Mesenchymal stem cell (in vitro differentiated cells and primary cell): ENCODE measurements at regions not wholly inside any gene's neighbourhood (a gene's known extent, or its start where the extent isn't known, plus 50 kb on each side); places are given as distances from the start of the nearest gene placed in this dataset.

Experiments
- DNase-seq: peaks from one replicate; pipeline ENCODE4 v3.0.0-alpha.2; 2013
- H2AFZ ChIP-seq: one replicate; pipeline ENCODE4 v1.6.1; 2013; ENCODE audit warnings: low read depth, mild to moderate bottlenecking, control low read depth, inconsistent platforms, low read length, moderate library complexity
- H2AK5ac ChIP-seq: 2 replicates; pipeline ENCODE4 v1.6.1; 2013; ENCODE audit warnings: low read length, moderate library complexity, mild to moderate bottlenecking, inconsistent platforms; ENCODE audit not compliant: severe bottlenecking
- H2BK120ac ChIP-seq: one replicate; pipeline ENCODE4 v1.6.1; 2013; ENCODE audit warnings: low read depth, mild to moderate bottlenecking, inconsistent platforms, low read length, moderate library complexity
- H2BK12ac ChIP-seq, 2 experiments: one replicate each; pipeline ENCODE4 v1.6.1; 2013; ENCODE audit warnings: inconsistent platforms in 2 of 2, low read length in 2 of 2, mild to moderate bottlenecking in 2 of 2, moderate library complexity in 2 of 2, control low read depth in 1 of 2
- H2BK15ac ChIP-seq: one replicate; pipeline ENCODE4 v1.6.1; 2013; ENCODE audit warnings: mild to moderate bottlenecking, low read depth, inconsistent platforms; ENCODE audit not compliant: poor library complexity, severe bottlenecking
- H2BK5ac ChIP-seq: 2 replicates; pipeline ENCODE4 v1.6.1; 2013; ENCODE audit warnings: low read depth, mild to moderate bottlenecking, low read length, control low read depth, inconsistent platforms; ENCODE audit not compliant: poor library complexity, severe bottlenecking
- H3K14ac ChIP-seq, 2 experiments: one replicate each; pipeline ENCODE4 v1.6.1; 2013; ENCODE audit warnings: inconsistent platforms in 2 of 2, low read length in 2 of 2, control low read depth in 1 of 2, mild to moderate bottlenecking in 1 of 2, moderate library complexity in 1 of 2
- H3K18ac ChIP-seq, 2 experiments: one replicate each; pipeline ENCODE4 v1.6.1; 2013; ENCODE audit warnings: inconsistent platforms in 2 of 2, low read length in 2 of 2, control low read depth in 1 of 2, low read depth in 1 of 2, mild to moderate bottlenecking in 1 of 2
- H3K23ac ChIP-seq, 2 experiments: one replicate each; pipeline ENCODE4 v1.6.1; 2013; ENCODE audit warnings: inconsistent platforms in 2 of 2, low read length in 2 of 2, mild to moderate bottlenecking in 2 of 2, moderate library complexity in 2 of 2, control low read depth in 1 of 2
- H3K27ac ChIP-seq: 2 replicates; pipeline ENCODE4 v1.5.1; 2013; ENCODE audit warnings: mild to moderate bottlenecking, moderate library complexity, low read length, control low read depth, inconsistent platforms; ENCODE audit not compliant: poor library complexity, severe bottlenecking
- H3K27me3 ChIP-seq, 2 experiments: 2 replicates each; pipeline versions ENCODE4 v1.6.1 to v1.7.0; 2013; ENCODE audit warnings: low read length in 2 of 2, mild to moderate bottlenecking in 2 of 2, moderate library complexity in 2 of 2, control low read depth in 1 of 2, inconsistent platforms in 1 of 2; ENCODE audit not compliant: control insufficient read depth in 1 of 2, insufficient read depth in 1 of 2
- H3K36me3 ChIP-seq, 2 experiments: 2 replicates each; pipeline versions ENCODE4 v1.6.1 to v1.7.0; 2013; ENCODE audit warnings: low read length in 2 of 2, control low read depth in 1 of 2, inconsistent platforms in 1 of 2, low read depth in 1 of 2, mild to moderate bottlenecking in 1 of 2; ENCODE audit not compliant: insufficient read depth in 2 of 2, control insufficient read depth in 1 of 2
- H3K4ac ChIP-seq, 2 experiments: one replicate each; pipeline ENCODE4 v1.6.1; 2013; ENCODE audit warnings: inconsistent platforms in 2 of 2, low read length in 2 of 2, mild to moderate bottlenecking in 2 of 2, moderate library complexity in 2 of 2, control low read depth in 1 of 2, low read depth in 1 of 2
- H3K4me1 ChIP-seq: 2 replicates; pipeline ENCODE4 v1.6.1; 2013; ENCODE audit warnings: low read depth, low read length, control low read depth; ENCODE audit not compliant: control insufficient read depth, insufficient read depth
- H3K4me2 ChIP-seq: 2 replicates; pipeline ENCODE4 v1.6.1; 2013; ENCODE audit warnings: low read length, mild to moderate bottlenecking, inconsistent platforms; ENCODE audit not compliant: poor library complexity, severe bottlenecking
- H3K4me3 ChIP-seq, 2 experiments: 2 replicates each; pipeline versions ENCODE4 v1.5.1 to v1.7.0; 2013; ENCODE audit warnings: low read length in 2 of 2, mild to moderate bottlenecking in 2 of 2, control low read depth in 1 of 2, low read depth in 1 of 2; ENCODE audit not compliant: insufficient read depth in 1 of 2
- H3K79me1 ChIP-seq: replicated peaks from 2 replicates; pipeline ENCODE4 v1.6.1; 2013; ENCODE audit warnings: mild to moderate bottlenecking, control low read depth, low read length, inconsistent platforms; ENCODE audit not compliant: poor library complexity, severe bottlenecking
- H3K9ac ChIP-seq: 2 replicates; pipeline ENCODE4 v1.7.0; 2013; ENCODE audit warnings: mild to moderate bottlenecking, low read length, moderate library complexity
- H3K9me3 ChIP-seq: 2 replicates; pipeline ENCODE4 v1.7.0; 2013; ENCODE audit warnings: mild to moderate bottlenecking, low read length; ENCODE audit not compliant: control insufficient read depth
- H4K8ac ChIP-seq: one replicate; pipeline ENCODE4 v1.6.1; 2013; ENCODE audit warnings: inconsistent platforms, mild to moderate bottlenecking, low read length, moderate library complexity
- H4K91ac ChIP-seq: one replicate; pipeline ENCODE4 v1.6.1; 2013; ENCODE audit warnings: mild to moderate bottlenecking, low read length, inconsistent platforms
- WGBS: methylation state at CpG from one replicate; pipeline ENCODE4 v1.1.7; 2013; ENCODE audit warnings: mixed read lengths; 5-methylcytosine and 5-hydroxymethylcytosine counted together

DNA sequence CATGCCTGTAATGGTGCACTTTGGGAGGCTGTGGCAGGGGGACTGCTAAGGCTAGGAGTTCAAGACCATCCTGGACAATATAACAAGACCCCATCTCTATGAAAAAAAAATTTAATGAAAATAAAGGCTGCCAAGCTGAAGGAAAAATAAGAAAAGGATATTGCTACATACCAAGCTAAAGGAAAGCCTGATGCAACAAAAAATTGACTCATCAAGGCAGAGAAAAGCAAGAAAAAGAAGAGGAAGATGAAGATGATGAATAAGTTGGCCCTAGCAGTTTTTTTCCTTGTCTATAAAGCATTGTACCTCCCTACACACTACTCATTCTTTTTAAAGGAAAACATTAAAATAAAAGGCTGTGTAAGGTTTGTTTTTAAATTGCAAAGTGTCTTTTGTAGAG, 441.9 kb upstream of the MDFIC2 start:
- Histone ChIP-seq H2BK120ac (no peak overlapping the region), H2BK5ac (no peak overlapping the region), H3K4me1 (no peaks in the 10 kb centered on the region), H3K27ac (no peak overlapping the region), H2BK15ac (no peak overlapping the region), H2BK12ac (no peak overlapping the region), H2AFZ (no peak overlapping the region), H3K9me3 (no peaks in the 10 kb centered on the region), H3K9ac (no peak overlapping the region), H3K79me1 (no peaks in the 10 kb centered on the region), H3K36me3 (no peaks in the 10 kb centered on the region), H3K4me3 (no peak overlapping the region), H3K4ac (no peak overlapping the region), H3K23ac (no peak overlapping the region), H3K27me3 (no peaks in the 10 kb centered on the region), H3K4me2 (no peak overlapping the region), H4K8ac (no peak overlapping the region), H4K91ac (no peak overlapping the region), H2AK5ac (no peak overlapping the region), H3K18ac (no peak overlapping the region), H3K14ac (no peak overlapping the region)
- DNase-seq = no peak

DNA sequence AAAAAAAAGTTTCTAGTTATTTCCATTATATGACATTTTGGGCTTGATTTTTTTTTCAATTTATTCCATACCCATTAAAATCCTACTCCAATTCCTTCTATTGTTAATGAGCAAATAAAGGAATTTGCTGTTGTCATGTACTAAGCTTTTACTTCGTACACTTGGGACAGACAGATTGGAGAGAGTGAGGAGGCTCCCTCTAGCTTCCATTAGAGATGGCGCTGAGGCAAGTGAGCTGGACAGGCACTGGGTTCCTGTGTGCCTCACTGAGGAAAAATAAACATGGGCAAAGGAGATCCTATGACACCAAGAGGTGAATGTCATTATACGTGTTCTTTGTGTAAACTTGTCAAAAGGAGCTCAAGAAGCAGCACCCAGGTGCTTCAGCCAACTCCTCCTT, 441.1 kb upstream of the MDFIC2 start:
- Histone ChIP-seq H3K9me3 (no peaks in the 10 kb centered on the region), H3K23ac (no peak overlapping the region), H2AFZ (no peak overlapping the region), H3K4me3 (no peak overlapping the region), H4K8ac (no peak overlapping the region), H2BK15ac (no peak overlapping the region), H3K18ac (no peak overlapping the region), H3K4ac (no peak overlapping the region), H4K91ac (no peak overlapping the region), H2BK120ac (no peak overlapping the region), H3K4me2 (no peak overlapping the region), H2BK12ac (no peak overlapping the region), H3K27ac (no peak overlapping the region), H3K36me3 (no peaks in the 10 kb centered on the region), H3K27me3 (no peaks in the 10 kb centered on the region), H3K9ac (no peak overlapping the region), H2AK5ac (no peak overlapping the region), H3K79me1 (no peaks in the 10 kb centered on the region), H3K14ac (no peak overlapping the region), H2BK5ac (no peak overlapping the region), H3K4me1 (no peaks in the 10 kb centered on the region)
- no peak for DNase-seq
- WGBS = 74% methylated on average over 3 of the region's 3 CpGs

DNA sequence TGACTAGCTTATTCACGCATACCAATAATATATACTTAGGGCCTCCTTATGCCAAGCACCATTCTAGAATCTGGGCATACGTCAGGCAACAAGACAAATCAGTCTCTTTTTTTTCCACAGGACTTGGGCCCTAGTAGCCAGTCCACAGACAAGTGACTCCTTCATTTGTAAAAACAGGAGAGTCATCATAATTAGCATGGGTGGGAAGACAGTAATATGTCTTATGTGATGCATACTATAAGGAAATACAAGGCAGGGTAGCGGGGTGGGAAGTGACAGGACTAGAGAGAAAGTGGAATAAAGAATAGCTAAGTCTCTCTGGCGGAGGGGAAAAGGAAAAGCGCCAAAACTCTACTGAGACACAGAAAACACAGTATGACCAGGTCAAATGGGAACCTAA, 439.6 kb upstream of the MDFIC2 start:
- Histone ChIP-seq H3K9me3 (no peaks in the 10 kb centered on the region), H2BK120ac (no peak overlapping the region), H3K4me2 (no peak overlapping the region), H2BK15ac (no peak overlapping the region), H3K9ac (no peak overlapping the region), H3K23ac (no peak overlapping the region), H3K36me3 (no peaks in the 10 kb centered on the region), H4K91ac (no peak overlapping the region), H2BK5ac (no peak overlapping the region), H2AFZ (no peak overlapping the region), H3K79me1 (no peaks in the 10 kb centered on the region), H3K4me3 (no peak overlapping the region), H3K27me3 (no peaks in the 10 kb centered on the region), H3K27ac (no peak overlapping the region), H4K8ac (no peak overlapping the region), H2BK12ac (no peak overlapping the region), H3K14ac (no peak overlapping the region), H2AK5ac (no peak overlapping the region), H3K4me1 (no peaks in the 10 kb centered on the region), H3K18ac (no peak overlapping the region), H3K4ac (no peak overlapping the region)
- WGBS = 91% methylated on average over 5 of the region's 5 CpGs
- no peak for DNase-seq

DNA sequence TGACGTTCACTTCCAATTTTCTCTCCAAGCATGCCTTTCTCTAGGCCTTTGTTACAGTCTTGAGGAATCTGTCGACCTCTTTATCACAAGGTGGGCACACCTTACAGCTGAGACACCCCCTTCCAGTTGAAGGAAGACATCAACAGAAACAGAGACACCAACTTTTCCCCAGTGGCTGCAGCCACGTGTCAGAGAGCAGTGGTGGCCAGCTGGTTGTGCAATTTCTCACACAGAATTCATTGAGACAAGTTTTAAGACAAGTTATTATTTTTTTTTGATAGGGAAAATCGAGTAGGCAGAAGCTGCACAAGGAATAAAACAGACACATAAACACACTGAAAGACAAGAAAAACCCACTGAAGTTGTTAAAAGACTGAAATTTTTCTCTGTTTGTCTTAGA, 436.7 kb upstream of the MDFIC2 start:
- Histone ChIP-seq H2BK120ac (no peak overlapping the region), H3K79me1 (no peaks in the 10 kb centered on the region), H3K4me2 (no peak overlapping the region), H3K4ac (no peak overlapping the region), H2AFZ (no peak overlapping the region), H3K14ac (no peak overlapping the region), H3K27me3 (no peaks in the 10 kb centered on the region), H3K4me1 (no peaks in the 10 kb centered on the region), H2AK5ac (no peak overlapping the region), H3K9ac (no peak overlapping the region), H3K36me3 (no peaks in the 10 kb centered on the region), H3K23ac (no peak overlapping the region), H3K18ac (no peak overlapping the region), H2BK5ac (no peak overlapping the region), H3K27ac (no peak overlapping the region), H4K8ac (no peak overlapping the region), H2BK12ac (no peak overlapping the region), H2BK15ac (no peak overlapping the region), H3K9me3 (no peaks in the 10 kb centered on the region), H4K91ac (no peak overlapping the region), H3K4me3 (no peak overlapping the region)
- 71% methylated on average over 2 of the region's 4 CpGs for WGBS
- no peak for DNase-seq
